Anterior cingulate cortex (tissue), 58 donors: ENCODE measurements at regions not wholly inside any gene's neighbourhood (a gene's known extent, or its start where the extent isn't known, plus 50 kb on each side); places are given as distances from the start of the nearest gene placed in this dataset.
A peak's percentile ranks its signal among the peaks of the same experiment; 100 is the strongest.
"Not testable (repeated sequence)": the region's sequence is repeated elsewhere in the genome, so short reads cannot be mapped to it uniquely, and the experiment has no call there.

ENCODE experiments used
- DNase-seq, 58 donors: peaks; one replicate each; lab custom pipeline; 2025; lab: John Stamatoyannopoulos, UW

DNA sequence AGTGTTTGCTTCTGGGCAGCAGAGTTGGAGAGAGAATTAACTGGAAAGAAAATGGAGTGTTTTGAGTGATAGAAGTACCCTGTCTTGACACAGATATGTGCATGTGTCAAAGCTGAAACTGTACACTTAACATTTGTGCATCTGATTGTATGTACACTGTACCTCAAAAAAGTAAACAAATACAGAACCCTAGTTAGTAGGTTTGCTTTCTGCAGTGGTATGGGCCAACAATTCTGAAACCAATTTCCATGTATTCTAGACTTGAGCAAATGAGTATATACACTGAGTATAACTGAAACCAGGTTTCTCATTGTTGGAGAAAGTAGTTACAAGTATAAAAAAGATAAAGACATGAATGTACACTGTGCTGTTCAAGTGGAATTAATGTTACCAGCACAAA is 52.4 kb downstream of the ELAPOR2 start:
- no peak for DNase-seq

DNA sequence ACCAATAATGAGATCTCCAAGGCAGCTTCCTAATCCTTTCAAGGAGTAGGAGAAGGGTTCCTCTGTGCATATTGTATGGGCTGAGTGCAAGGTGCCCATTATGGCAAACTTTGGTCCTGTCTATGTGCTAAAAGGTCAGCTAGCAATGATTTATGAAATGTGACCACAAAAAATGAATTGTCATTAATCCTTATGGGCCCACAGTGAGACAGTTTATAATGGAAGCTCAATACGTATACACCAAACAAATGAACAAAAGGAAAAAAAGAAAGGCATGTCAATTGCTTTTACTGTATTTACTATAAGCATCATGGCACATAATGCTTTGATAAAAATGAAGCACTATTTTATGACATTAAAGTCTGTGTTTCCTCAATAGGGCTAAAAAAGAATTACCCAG is 54.5 kb downstream of the ELAPOR2 start:
- DNase-seq, result no peak

DNA sequence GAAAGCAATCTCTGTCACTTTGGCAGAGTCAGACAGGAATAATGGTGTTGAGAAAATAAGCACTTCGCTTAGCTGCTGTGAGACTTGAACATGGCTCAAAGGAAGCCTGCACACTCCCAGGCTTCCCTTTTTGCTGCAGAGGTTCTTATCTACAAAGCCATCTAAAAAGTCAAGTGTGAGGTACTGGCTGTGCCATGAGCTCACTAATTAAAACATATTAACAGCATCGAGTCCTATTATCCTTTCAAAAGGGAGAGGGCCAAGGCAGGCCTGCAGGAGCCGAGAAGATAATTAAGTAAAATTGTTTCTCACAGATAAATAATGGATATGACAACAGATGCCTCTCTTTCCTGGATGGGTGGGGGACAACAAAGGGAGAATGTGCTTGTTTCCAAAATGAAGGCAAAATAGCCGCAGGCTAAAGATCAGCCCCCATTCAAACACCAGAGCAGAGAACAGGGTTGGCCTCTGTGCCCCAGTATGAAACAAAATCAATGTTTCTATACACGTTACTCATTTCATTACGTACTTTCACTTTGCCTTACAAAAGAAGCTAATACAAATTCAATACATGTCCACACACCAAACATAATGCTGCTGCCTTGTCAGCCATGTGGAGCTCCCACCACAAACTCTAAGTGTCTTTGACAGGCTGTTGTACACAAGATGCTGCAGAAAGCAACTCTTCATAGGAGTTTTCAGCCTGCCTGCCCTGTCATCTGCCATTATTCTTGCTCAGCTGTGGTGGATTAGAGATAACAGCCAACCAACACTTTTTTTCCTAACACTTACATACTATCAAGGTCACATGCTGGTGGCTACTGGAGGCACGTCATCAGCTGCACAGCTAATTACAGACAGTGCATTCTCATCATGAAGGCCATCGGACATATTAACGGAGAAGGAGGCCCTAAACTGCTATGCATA is 55.3 kb downstream of the ELAPOR2 start:
- DNase-seq, result peak in 16 of 58 donors; percentile 2 to 64 (median 15)

DNA sequence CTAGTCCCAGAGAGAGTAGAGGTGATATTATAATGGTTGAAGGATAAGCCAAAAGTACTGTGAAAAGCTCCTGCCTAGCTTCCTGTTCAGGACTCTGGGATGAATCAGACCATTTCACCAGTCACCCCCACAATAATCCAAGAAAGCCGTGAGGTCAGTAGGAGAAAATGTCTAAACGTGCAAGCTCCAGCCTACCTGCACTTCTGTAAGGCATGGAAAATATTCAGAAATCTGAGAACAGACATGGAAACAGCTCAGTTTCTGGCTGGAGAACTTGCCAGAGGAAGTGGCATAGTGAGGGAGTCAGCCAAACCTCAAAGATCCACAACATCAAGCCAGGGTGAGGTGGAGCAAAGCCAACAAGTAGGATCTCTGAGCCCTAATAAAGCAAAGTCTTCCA is 58.2 kb downstream of the ELAPOR2 start:
- peak in 1 of 58 donors; percentile 3 for DNase-seq

DNA sequence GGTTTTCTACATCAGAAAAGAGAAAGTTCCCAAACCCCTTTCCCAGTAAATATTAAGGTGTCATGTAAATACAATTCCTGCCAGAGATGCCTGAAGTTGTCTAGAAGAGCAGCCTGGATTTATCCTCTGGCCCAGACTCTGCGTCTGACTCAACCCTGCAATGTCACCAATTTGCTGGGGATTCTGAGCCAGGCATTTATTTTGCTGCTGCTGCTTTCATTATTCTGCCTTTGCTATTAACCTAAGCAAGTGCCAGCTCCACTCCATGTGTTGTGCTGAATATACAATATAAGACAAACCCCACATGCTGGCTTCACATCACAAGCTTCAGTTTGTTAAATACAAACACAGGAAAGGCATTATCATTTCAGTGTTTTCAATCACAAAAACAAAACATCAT is 59.1 kb downstream of the ELAPOR2 start:
- DNase-seq, result peak in 17 of 58 donors; percentile 0 to 40 (median 9)

DNA sequence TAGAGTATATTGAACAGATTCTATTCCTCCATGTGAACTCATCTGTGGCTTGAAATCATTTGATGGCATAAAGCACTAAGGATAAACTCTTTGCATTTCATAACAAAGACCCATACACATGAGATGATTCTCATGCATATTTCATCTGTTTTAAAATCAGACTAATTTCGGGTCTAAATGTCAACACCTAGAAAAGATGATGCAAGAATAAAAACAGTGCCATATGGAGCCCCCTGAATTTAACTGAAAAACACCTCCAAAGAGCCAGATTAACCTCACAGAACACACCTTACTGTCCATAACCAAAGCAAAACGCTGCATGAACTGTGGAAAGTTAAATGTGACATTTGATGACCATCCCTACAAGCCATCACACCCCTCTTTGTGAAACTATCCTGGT is 59.7 kb downstream of the ELAPOR2 start:
- no peak for DNase-seq

DNA sequence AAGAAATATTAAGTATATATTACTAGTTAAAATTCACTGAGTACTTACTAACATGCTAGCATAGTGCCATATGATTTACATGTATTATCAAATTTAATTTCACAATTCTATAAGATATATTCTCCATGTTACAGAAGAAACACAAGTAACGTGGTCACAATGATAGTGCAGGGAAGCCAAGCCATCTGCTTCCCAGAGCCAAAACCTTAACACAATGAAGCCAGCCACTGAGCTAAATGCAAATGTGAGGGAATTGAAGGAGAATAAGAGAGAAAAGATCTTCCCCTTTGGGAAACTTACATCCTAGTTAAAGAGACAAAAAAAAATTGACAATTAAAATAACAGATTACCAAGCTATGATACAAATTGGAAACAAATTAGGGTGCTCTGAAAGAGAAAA is 63.6 kb downstream of the ELAPOR2 start:
- no peak for DNase-seq

DNA sequence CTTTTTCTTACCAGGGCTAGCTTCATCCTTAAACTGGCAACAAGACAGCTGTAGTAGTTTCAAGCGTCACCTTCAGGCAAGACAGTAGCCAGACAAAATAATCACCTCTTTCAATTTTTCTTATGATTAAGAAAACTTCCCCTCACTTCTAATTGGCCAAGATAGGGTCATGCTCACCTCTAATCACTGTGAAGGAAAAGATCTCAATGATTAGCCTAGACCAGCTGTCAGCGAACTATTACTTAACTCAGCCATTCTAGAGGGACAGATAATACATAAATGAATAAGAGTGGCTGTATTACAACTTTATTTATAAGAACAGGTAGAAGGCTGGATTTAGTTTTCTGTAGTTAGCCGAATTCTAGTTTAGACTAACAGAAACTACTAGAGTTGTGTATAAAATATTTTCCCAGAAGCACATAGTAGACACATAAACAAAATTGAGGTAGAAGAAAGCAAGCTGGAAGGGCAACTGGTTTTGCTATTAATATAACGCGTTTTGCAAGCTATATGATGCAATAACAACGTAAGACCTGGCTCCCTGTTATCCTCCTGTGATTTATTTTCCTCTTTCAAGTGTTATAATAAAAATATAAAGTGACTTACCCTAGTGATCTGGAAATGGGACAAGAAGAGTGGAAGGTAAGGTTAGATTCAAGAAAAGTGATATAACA is 64.3 kb downstream of the ELAPOR2 start:
- DNase-seq, result no peak

DNA sequence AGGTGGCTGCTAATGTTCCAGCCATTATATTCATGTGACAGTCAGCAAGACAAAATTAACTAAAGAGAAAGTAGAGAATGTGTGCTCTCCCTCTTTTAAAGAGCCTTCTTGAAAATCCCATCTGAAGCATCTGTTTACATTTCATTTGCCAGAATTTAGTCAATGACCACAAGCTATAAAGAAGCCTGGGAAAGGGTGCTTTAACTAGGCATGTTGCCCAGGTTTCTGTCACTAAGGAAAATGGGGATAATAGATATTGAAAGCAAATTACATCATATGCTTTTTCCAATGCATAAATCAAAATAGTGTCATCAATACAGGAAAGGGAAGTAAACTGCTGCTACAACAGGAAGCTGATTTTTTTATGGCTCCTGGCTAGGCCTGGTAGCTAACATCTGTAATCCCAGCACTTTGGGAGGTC is 67.7 kb downstream of the ELAPOR2 start:
- DNase-seq, result no peak

DNA sequence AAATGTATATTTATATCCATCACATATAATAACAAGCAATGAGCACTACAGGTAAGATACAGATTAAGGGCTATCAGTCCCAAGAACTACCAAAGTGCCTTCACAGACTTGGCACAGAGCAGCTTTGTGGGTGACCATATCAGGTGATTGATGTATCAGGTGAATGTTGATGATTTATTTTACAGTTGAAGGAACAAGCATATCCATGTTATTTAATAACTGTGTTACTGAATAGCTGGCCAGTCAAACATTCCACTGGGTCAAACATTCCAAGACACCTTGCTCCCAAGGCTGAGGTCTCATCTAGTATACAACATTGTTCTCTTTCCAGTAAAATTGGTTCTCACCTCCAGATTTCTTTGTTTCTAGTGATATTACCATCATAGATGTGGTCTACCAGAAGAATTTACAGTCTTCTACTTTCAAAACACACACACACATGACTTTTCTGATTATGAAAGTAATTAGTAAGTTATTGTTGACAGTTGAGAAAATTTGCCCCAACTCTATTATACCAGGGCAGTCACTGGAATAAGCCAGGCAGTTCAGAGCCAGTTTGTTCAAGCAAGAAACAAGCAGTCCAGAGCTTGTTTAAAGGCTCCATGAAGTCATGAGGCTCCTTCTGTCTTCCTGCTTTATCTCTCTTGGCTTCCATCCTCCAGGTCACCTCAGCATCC is 68.2 kb downstream of the ELAPOR2 start:
- DNase-seq, result no peak

DNA sequence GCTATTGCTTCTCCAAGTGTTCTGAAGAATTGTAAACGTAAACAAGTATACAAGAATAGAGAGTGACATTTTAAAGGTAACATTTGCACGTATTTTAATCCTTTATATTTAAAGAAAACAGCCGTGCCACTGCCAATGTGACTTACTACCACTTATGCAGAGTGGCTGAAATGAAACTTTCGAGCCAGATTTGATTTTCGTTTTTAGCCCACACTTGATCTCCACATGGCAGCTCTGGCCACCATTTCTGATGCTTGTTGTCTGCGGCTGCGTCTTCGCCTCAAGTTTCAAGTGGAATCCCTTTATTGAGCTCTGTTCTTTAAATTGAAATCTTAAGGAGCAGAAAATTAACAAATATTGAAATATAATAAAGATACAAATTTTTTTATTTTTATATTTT is 70.0 kb downstream of the ELAPOR2 start:
- DNase-seq, result no peak

DNA sequence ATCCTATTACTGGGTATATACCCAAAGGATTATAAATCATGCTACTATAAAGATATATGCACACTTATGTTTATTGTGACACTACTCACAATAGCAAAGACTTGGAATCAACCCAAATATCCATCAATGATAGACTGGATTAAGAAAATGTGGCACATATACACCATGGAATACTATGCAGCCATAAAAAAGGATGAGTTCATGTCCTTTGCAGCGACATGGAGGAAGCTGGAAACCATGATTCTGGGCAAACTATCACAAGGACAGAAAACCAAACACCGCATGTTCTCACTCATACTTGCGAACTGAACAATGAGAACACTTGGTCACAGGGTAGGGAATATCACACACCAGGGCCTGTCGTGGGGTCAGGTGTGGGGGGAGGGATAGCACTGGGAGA is 71.6 kb downstream of the ELAPOR2 start:
- DNase-seq, result not testable (repeated sequence)

DNA sequence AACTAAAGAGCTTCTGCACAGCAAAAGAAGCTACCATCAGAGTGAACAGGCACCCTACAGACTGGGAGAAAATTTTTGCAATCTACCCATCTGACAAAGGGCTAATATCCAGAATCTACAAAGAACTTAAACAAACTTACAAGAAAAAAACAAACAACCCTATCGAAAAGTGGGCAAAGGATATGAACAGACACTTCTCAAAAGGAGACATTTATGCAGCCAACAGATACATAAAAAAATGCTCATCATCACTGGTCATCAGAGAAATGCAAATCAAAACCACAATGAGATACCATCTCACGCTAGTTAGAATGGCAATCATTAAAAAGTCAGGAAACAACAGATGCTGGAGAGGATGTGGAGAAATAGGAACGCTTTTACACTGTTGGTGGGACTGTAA is 72.1 kb downstream of the ELAPOR2 start:
- DNase-seq, result not testable (repeated sequence)

DNA sequence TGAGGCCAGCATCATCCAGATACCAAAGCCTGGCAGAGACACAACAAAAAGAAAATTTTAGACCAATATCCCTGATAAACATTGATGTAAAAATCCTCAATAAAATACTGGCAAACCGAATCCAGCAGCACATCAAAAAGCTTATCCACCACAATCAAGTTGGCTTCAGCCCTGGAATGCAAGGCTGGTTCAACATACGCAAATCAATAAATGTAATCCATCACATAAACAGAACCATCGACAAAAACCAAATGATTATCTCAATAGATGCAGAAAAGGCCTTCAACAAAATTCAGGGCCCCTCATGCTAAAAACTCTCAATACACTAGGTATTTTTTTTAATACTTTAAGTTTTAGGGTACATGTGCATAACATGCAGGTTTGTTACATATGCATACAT is 74.1 kb downstream of the ELAPOR2 start:
- not testable (repeated sequence) for DNase-seq

DNA sequence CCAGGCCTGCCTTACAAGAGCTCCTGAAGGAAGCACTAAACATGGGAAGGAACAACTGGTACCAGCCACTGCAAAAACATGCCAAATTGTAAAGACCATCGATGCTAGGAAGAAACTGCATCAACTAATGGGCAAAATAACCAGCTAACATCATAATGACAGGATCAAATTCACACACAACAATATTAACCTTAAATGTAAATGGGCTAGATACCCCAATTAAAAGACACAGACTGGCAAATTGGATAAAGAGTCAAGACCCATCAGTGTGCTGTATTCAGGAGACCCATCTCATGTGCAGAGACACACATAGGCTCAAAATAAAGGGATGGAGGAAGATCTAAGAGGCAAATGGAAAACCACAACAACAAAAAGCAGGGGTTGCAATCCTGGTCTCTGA is 75.8 kb downstream of the ELAPOR2 start:
- DNase-seq, result not testable (repeated sequence)

DNA sequence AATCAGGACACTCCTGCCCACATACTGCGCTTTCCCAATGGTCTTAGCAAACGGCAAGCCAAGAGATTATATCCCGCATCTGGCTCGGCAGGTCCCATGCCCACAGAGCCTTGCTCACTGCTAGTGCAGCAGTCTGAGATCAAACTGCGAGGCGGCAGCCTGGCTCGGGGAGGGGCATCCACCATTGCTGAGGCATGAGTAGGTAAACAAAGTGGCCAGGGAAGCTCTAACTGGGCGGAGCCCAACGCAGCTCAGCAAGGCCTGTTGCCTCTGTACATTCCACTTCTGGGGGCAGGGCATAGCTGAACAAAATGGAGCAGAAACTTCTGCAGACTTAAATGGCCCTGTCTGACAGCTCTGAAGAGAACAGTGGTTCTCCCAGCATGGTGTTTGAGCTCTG is 77.5 kb downstream of the ELAPOR2 start:
- not testable (repeated sequence) for DNase-seq

DNA sequence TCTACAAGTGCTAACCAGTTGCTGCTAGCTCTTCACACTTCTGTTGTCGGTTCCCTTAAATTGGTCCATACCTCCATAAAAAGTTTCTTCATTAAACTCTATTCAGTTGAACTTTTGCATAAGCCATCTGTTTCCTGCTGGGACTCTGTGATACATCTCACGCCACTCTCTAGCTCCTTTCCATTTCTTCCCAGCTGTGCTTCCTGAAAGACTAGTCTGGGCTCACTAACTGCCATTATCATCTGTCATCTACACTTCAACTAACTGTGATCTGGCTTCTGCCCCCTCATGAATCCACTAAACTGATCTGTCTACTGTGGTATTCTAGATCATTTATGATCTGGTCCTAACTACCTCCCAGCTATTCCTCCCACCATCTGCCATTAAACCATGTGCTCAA is 78.3 kb downstream of the ELAPOR2 start:
- DNase-seq, result no peak

DNA sequence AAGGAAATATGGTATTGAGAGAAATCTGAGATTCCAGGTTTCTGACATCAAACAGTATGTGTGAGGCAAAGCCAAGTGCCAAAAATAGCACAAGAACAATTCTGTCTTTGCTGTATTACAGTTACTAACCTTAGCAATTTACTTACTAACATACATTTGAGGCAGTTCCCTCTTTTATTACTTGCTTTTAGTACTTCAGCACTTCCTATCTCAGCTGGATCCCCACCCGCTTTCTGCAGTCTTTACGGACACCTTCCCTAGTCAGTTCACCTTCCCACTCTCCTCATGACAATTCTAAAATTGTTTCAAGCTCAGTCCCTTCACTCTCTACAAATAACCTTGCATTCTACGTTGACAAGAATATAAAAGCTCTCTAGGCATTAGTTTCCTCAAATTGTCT is 79.2 kb downstream of the ELAPOR2 start:
- DNase-seq, result no peak

DNA sequence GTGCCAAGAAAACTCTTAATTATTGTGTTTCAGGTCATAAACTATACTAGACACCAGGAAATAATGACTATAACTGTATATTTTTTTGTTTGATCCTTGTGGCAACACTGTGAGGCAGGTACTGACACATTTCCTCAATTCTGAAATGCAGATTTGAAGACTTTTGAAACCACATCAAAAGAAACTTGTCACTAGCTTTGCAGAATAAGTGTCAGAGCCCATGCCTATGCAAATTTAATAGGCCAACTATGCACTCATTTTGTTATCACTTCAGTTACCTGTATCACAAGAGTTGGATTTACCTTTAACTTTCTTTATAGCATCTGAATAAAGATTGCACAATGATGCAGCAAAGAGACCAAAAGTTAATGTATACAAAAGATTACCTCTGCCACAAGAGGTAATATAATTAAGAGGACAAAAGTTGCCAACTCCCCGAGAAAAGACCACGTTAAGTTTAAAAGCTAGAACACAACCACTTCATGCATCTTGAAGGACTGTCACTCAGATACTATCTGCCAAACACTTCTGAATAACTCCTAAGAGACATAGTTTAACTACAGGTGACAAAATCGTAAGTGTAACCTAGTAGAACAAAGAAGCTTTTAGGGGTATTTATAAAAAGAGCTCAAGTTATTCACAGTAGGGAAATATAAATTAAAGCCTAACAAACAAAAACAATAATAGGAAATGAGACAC is 80.5 kb downstream of the ELAPOR2 start:
- DNase-seq, result no peak

DNA sequence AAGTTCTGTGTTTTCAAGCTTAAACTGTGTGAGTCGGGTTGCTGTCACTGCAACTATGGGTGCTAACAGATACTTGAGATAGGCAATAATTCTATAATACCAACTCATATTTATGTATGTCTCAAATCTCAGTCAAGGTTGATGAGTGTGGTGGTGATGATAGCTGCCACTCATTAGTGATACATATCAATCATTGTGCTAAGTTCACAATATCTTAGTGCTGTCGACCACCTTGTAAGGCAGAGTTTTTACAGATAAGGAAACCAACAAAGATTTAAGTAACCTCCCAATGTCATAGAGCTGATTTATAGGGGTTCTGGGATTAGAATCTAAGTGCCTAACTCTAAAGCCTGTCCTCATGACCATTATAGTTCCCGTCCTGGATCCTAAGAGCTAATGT is 82.5 kb downstream of the ELAPOR2 start:
- DNase-seq, result no peak

DNA sequence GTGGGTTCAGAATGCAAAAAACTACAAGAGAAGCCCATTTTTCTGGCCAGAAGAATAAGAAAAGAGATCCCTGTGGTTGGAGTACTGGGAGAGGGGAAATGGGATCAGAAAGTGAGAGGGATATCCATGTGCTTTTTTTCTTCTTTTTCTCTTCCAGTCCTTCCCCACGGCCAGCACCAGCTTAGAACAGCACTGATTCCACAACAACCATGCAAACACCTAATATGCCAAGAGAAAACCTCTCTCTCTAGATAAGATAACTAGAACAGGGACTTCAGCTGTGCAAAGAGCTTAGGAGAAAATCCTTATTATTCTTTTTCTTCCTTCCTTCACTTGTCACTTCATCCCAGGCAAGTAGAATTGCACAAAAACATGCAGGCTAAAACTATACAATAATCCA is 83.5 kb downstream of the ELAPOR2 start:
- no peak for DNase-seq
